ENCODE measurements at regions not wholly inside any gene's neighbourhood (a gene's known extent, or its start where the extent isn't known, plus 50 kb on each side); places are given as distances from the start of the nearest gene placed in this dataset.

GRCh38 chr2:6213056-6213780 is 521.0 kb downstream of the SOX11 start:
- DNase-seq, result no peak

GRCh38 chr2:6214471-6214870 is 522.3 kb downstream of the SOX11 start:
- no peak for DNase-seq

- no peak for DNase-seq
Observed at GRCh38 chr2:6215053-6215452, 522.9 kb downstream of the SOX11 start.

- no peak for DNase-seq
Observed at GRCh38 chr2:6216234-6216633, 524.0 kb downstream of the SOX11 start.

- no peak for DNase-seq
Observed at GRCh38 chr2:6218926-6219325, 526.7 kb downstream of the SOX11 start.

GRCh38 chr2:6219906-6220305 is 527.7 kb downstream of the SOX11 start:
- DNase-seq, result no peak

- no peak for DNase-seq
Observed at GRCh38 chr2:6222296-6222695, 530.1 kb downstream of the SOX11 start.

- no peak for DNase-seq
Observed at GRCh38 chr2:6224267-6224666, 532.1 kb downstream of the SOX11 start.

GRCh38 chr2:6228251-6228650 is 536.1 kb downstream of the SOX11 start:
- DNase-seq, result no peak

GRCh38 chr2:6231166-6231565 is 539.0 kb downstream of the SOX11 start:
- no peak for DNase-seq

- no peak for DNase-seq
Observed at GRCh38 chr2:6233993-6234392, 541.8 kb downstream of the SOX11 start.

- DNase-seq, result no peak
Observed at GRCh38 chr2:6234702-6235101, 542.5 kb downstream of the SOX11 start.

- no peak for DNase-seq
Observed at GRCh38 chr2:6236317-6236716, 544.1 kb downstream of the SOX11 start.

GRCh38 chr2:6237039-6237660 is 545.0 kb downstream of the SOX11 start:
- DNase-seq, result no peak

GRCh38 chr2:6249557-6249956 is 557.4 kb downstream of the SOX11 start:
- DNase-seq, result no peak

GRCh38 chr2:6254441-6254840 is 562.3 kb downstream of the SOX11 start:
- no peak for DNase-seq

GRCh38 chr2:6264198-6264597 is 572.0 kb downstream of the SOX11 start:
- no peak for DNase-seq

- DNase-seq, result no peak
Observed at GRCh38 chr2:6281524-6281923, 584.2 kb downstream of the CMPK2 start.

- no peak for DNase-seq
Observed at GRCh38 chr2:6283259-6283658, 582.4 kb downstream of the CMPK2 start.

GRCh38 chr2:6287406-6287805 is 578.3 kb downstream of the CMPK2 start:
- DNase-seq, result no peak

- no peak for DNase-seq
Observed at GRCh38 chr2:6288791-6289190, 576.9 kb downstream of the CMPK2 start.

GRCh38 chr2:6290217-6291015 is 575.3 kb downstream of the CMPK2 start:
- DNase-seq, result no peak

GRCh38 chr2:6294791-6295190 is 570.9 kb downstream of the CMPK2 start:
- DNase-seq, result no peak

- DNase-seq, result no peak
Observed at GRCh38 chr2:6297238-6297637, 568.5 kb downstream of the CMPK2 start.

All from occipital lobe (tissue), 1 donor.